CD14-positive monocyte (primary cell): ENCODE measurements at regions not wholly inside any gene's neighbourhood (a gene's known extent, or its start where the extent isn't known, plus 50 kb on each side); places are given as distances from the start of the nearest gene placed in this dataset.

ENCODE experiments used
- DNase-seq, 3 donors: peaks; one replicate each; pipeline ENCODE4 v3.0.0-alpha.2; 2011 to 2022
- H2AFZ ChIP-seq: 2 replicates; pipeline ENCODE4 v1.6.0; 2012; ENCODE audit warnings: mild to moderate bottlenecking, low read depth, low read length, inconsistent platforms; ENCODE audit not compliant: insufficient read depth, poor library complexity, severe bottlenecking
- H3K27ac ChIP-seq, 2 donors: 1 replicate in 1 of 2; 2 replicates in 1 of 2; pipeline ENCODE4 v1.5.1; 2012 to 2013; ENCODE audit warnings: low read length in 2 of 2, control low read depth in 1 of 2, inconsistent platforms in 1 of 2, low read depth in 1 of 2, mild to moderate bottlenecking in 1 of 2
- H3K27me3 ChIP-seq, 2 donors: one replicate each; pipeline versions ENCODE4 v1.6.0 to v1.6.1; 2011 to 2013; ENCODE audit warnings: low read length in 2 of 2; ENCODE audit not compliant: control insufficient read depth in 2 of 2, insufficient read depth in 2 of 2
- H3K36me3 ChIP-seq, 2 donors: replicated peaks in 1 of 2; 1 replicate in 1 of 2; 2 replicates in 1 of 2; pipeline versions ENCODE4 v1.5.1 to v1.6.1; 2012 to 2013; ENCODE audit warnings: low read length in 2 of 2, control low read depth in 1 of 2, inconsistent platforms in 1 of 2, mild to moderate bottlenecking in 1 of 2; ENCODE audit not compliant: insufficient read depth in 2 of 2, control insufficient read depth in 1 of 2
- H3K4me1 ChIP-seq, 2 donors: 1 replicate in 1 of 2; 2 replicates in 1 of 2; pipeline versions ENCODE4 v1.5.1 to v1.6.1; 2012 to 2013; ENCODE audit warnings: low read length in 2 of 2, control low read depth in 1 of 2, inconsistent platforms in 1 of 2, mild to moderate bottlenecking in 1 of 2, moderate library complexity in 1 of 2; ENCODE audit not compliant: insufficient read depth in 2 of 2, control insufficient read depth in 1 of 2
- H3K4me2 ChIP-seq: replicated peaks from 2 replicates; pipeline ENCODE3; 2012; ENCODE audit warnings: low read length, moderate library complexity, mild to moderate bottlenecking; ENCODE audit not compliant: poor library complexity, severe bottlenecking; ENCODE audit errors: extremely low read depth
- H3K4me3 ChIP-seq, 3 experiments: fragments of 200-600 bp in 1 of 3; sonication (generic) in 1 of 3; replicated peaks in 1 of 3; 1 replicate in 2 of 3; 2 replicates in 1 of 3; pipeline ENCODE4 v1.5.1; 2011 to 2013; ENCODE audit warnings: low read length in 3 of 3, mild to moderate bottlenecking in 3 of 3, control low read depth in 2 of 3, low read depth in 2 of 3, inconsistent platforms in 1 of 3, moderate library complexity in 1 of 3
- H3K79me2 ChIP-seq: 2 replicates; pipeline ENCODE4 v1.6.0; 2012; ENCODE audit warnings: mild to moderate bottlenecking, control low read depth, inconsistent platforms, low read length, moderate library complexity; ENCODE audit not compliant: insufficient read depth
- H3K9ac ChIP-seq: 2 replicates; pipeline ENCODE4 v1.6.0; 2017; ENCODE audit warnings: low read length, mild to moderate bottlenecking; ENCODE audit not compliant: insufficient read depth, poor library complexity, severe bottlenecking
- H3K9me3 ChIP-seq, 2 donors: replicated peaks in 1 of 2; 1 replicate in 1 of 2; 2 replicates in 1 of 2; pipeline versions ENCODE4 v1.5.1 to v1.6.1; 2012 to 2013; ENCODE audit warnings: low read length in 2 of 2, control low read depth in 1 of 2; ENCODE audit not compliant: control insufficient read depth in 1 of 2, insufficient read depth in 1 of 2
- H4K20me1 ChIP-seq: 2 replicates; pipeline ENCODE4 v1.6.0; 2012; ENCODE audit warnings: mild to moderate bottlenecking, low read length, control low read depth, moderate library complexity; ENCODE audit not compliant: insufficient read depth
- H3K27ac Mint-ChIP-seq, 7 donors: one replicate each; pipeline ENCODE4 v1.8.0; 2020; ENCODE audit warnings: mild to moderate bottlenecking in 7 of 7, mixed read lengths in 7 of 7, moderate library complexity in 6 of 7, inconsistent platforms in 2 of 7
- H3K27me3 Mint-ChIP-seq, 3 donors: one replicate each; pipeline ENCODE4 v1.8.0; 2021 to 2022; ENCODE audit warnings: low read depth in 3 of 3, mild to moderate bottlenecking in 3 of 3, mixed read lengths in 3 of 3, moderate library complexity in 3 of 3, inconsistent platforms in 1 of 3
- H3K36me3 Mint-ChIP-seq, 2 donors: one replicate each; pipeline ENCODE4 v1.8.0; 2020; ENCODE audit warnings: mixed read lengths in 2 of 2, inconsistent platforms in 1 of 2, mild to moderate bottlenecking in 1 of 2
- H3K4me1 Mint-ChIP-seq: one replicate; pipeline ENCODE4 v1.8.0; 2020; ENCODE audit warnings: mild to moderate bottlenecking, mixed read lengths
- H3K4me3 Mint-ChIP-seq, 2 donors: one replicate each; pipeline ENCODE4 v1.8.0; 2020; ENCODE audit warnings: mild to moderate bottlenecking in 2 of 2, mixed read lengths in 2 of 2, moderate library complexity in 1 of 2
- H3K9me3 Mint-ChIP-seq, 7 donors: one replicate each; pipeline ENCODE4 v1.8.0; 2020 to 2022; ENCODE audit warnings: mixed read lengths in 7 of 7, mild to moderate bottlenecking in 6 of 7, moderate library complexity in 6 of 7, inconsistent platforms in 2 of 7
- WGBS: methylation state at CpG from one replicate; pipeline ENCODE4 v1.1.5; 2013; ENCODE audit warnings: missing lambda C conversion rate; ENCODE audit not compliant: insufficient coverage; 5-methylcytosine and 5-hydroxymethylcytosine counted together
- intact Hi-C, 2 donors: fragments of 100-400 bp; cut with micrococcal nuclease; formaldehyde crosslinking; loops; one replicate each; pipeline versions ENCODE4 v1.15.0 to v1.15.1; 2023
- TF ChIP-seq, protein P1 (sequence below): fragments of 200-600 bp; IDR thresholded peaks from one replicate; pipeline ENCODE4 v1.8.0; 2022; ENCODE audit warnings: antibody characterized with exemption, mild to moderate bottlenecking

DNA sequence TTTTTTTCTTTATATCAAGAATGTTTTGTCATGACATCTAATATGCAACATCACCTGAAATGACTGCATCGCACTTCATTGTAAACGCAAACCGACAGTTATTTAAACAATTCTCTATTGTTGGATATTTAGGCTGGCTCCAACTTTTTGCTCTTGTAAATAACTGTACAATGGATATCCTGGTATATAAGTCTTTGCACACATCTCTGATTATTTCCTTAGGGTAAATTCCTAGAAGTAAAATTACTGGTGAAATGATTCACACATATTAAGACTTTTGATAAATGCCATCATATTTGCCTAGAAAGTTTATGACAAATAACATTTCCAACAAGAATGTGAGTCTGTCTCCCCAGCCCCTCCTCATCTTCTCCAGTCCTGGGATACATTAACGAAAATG lies 154.7 kb downstream of the TFAP2C start:
- H3K36me3 ChIP-seq = no peaks in the 10 kb centered on the region
- intact Hi-C loops = no loop called here
- H2AFZ ChIP-seq = no peak overlapping the region
- H3K4me2 ChIP-seq = no peak overlapping the region
- H3K79me2 ChIP-seq = no peaks in the 10 kb centered on the region
- no peak overlapping the region for H3K4me3 ChIP-seq
- H3K27me3 ChIP-seq = no peaks in the 10 kb centered on the region
- Mint-ChIP-seq H3K9me3 (peaks cover 0 to 3% (median 0%) of the 10 kb centered on the region in 7 donors), H3K4me1 (peaks cover 4% of the 10 kb centered on the region), H3K27me3 (peaks cover 15 to 18% (median 16%) of the 10 kb centered on the region in 3 donors), H3K27ac (no peak overlapping the region), H3K36me3 (no peaks in the 10 kb centered on the region), H3K4me3 (no peak overlapping the region)
- no CpG with 5 or more reads among the region's 4 CpGs for WGBS
- no peak overlapping the region for H3K9ac ChIP-seq
- TF ChIP-seq, protein P1, sequence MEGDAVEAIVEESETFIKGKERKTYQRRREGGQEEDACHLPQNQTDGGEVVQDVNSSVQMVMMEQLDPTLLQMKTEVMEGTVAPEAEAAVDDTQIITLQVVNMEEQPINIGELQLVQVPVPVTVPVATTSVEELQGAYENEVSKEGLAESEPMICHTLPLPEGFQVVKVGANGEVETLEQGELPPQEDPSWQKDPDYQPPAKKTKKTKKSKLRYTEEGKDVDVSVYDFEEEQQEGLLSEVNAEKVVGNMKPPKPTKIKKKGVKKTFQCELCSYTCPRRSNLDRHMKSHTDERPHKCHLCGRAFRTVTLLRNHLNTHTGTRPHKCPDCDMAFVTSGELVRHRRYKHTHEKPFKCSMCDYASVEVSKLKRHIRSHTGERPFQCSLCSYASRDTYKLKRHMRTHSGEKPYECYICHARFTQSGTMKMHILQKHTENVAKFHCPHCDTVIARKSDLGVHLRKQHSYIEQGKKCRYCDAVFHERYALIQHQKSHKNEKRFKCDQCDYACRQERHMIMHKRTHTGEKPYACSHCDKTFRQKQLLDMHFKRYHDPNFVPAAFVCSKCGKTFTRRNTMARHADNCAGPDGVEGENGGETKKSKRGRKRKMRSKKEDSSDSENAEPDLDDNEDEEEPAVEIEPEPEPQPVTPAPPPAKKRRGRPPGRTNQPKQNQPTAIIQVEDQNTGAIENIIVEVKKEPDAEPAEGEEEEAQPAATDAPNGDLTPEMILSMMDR = no peak
- DNase-seq = no peak
- no peak overlapping the region for H3K27ac ChIP-seq
- H3K4me1 ChIP-seq = no peaks in the 10 kb centered on the region
- no peaks in the 10 kb centered on the region for H3K9me3 ChIP-seq
- H4K20me1 ChIP-seq = no peaks in the 10 kb centered on the region

DNA sequence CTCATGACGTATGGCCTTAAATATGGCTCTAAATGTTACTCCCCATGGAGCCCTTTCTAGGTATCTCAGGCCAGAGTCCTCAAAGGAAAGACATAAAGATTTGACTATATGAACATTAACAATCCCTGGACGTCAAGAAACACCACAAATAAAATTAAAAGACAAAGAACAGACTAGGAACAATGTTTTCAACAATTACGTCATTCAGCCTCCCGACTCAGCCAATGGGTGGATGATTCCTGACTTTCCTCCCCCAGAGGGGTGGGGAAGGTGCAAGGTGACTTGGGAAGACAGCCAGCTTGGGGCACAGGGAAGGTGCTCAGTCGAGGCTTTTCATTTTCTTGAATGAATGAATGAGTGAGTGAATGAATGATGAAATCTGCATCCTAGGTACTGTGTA lies 157.4 kb downstream of the TFAP2C start:
- Histone ChIP-seq H3K27ac (no peak overlapping the region), H3K4me1 (no peaks in the 10 kb centered on the region), H3K4me3 (no peak overlapping the region), H2AFZ (no peak overlapping the region), H3K9me3 (no peaks in the 10 kb centered on the region), H4K20me1 (no peaks in the 10 kb centered on the region), H3K79me2 (no peaks in the 10 kb centered on the region), H3K9ac (no peak overlapping the region), H3K4me2 (no peak overlapping the region), H3K36me3 (no peaks in the 10 kb centered on the region), H3K27me3 (no peaks in the 10 kb centered on the region)
- Mint-ChIP-seq H3K4me1 (peaks cover 4% of the 10 kb centered on the region), H3K27me3 (peaks cover 3 to 16% (median 9%) of the 10 kb centered on the region in 3 donors), H3K4me3 (no peak overlapping the region), H3K9me3 (peaks cover 0 to 3% (median 0%) of the 10 kb centered on the region in 7 donors), H3K27ac (no peak overlapping the region), H3K36me3 (no peaks in the 10 kb centered on the region)
- no peak for DNase-seq
- intact Hi-C loops = no loop called here
- WGBS = 57% methylated on average over 1 of the region's 5 CpGs
- TF ChIP-seq, protein P1 = no peak
